Neuronal stem cell (in vitro differentiated cells): ENCODE measurements at regions not wholly inside any gene's neighbourhood (a gene's known extent, or its start where the extent isn't known, plus 50 kb on each side); places are given as distances from the start of the nearest gene placed in this dataset.

Source experiments
- DNase-seq: peaks from one replicate; pipeline ENCODE4 v3.0.0-alpha.2; 2013; ENCODE audit warnings: low spot score
- H2AFZ ChIP-seq: one replicate; pipeline ENCODE4 v1.6.1; 2013; ENCODE audit warnings: mild to moderate bottlenecking, low read length, inconsistent platforms
- H2AK5ac ChIP-seq: 2 replicates; pipeline ENCODE4 v1.6.1; 2013; ENCODE audit warnings: low read depth, mild to moderate bottlenecking, inconsistent platforms, low read length, moderate library complexity, mixed read lengths
- H2BK120ac ChIP-seq: 2 replicates; pipeline ENCODE4 v1.6.1; 2013; ENCODE audit warnings: low read depth, mild to moderate bottlenecking, inconsistent platforms, low read length, moderate library complexity, mixed read lengths
- H2BK12ac ChIP-seq: one replicate; pipeline ENCODE4 v1.6.1; 2013; ENCODE audit warnings: low read length, inconsistent platforms
- H2BK15ac ChIP-seq: 2 replicates; pipeline ENCODE4 v1.6.1; 2013; ENCODE audit warnings: mild to moderate bottlenecking, low read length, inconsistent platforms, mixed read lengths
- H2BK5ac ChIP-seq: one replicate; pipeline ENCODE4 v1.6.1; 2013; ENCODE audit warnings: inconsistent platforms, mild to moderate bottlenecking, low read length, moderate library complexity
- H3K14ac ChIP-seq: one replicate; pipeline ENCODE4 v1.6.1; 2013; ENCODE audit warnings: low read length, inconsistent platforms
- H3K18ac ChIP-seq: 2 replicates; pipeline ENCODE4 v1.6.1; 2013; ENCODE audit warnings: low read length, inconsistent platforms
- H3K23ac ChIP-seq: 2 replicates; pipeline ENCODE4 v1.6.1; 2013; ENCODE audit warnings: low read depth, mild to moderate bottlenecking, mixed read lengths, low read length, inconsistent platforms; ENCODE audit not compliant: poor library complexity
- H3K27ac ChIP-seq: replicated peaks from 3 replicates; pipeline ENCODE4 v1.5.1; 2013; ENCODE audit warnings: low read length, inconsistent platforms
- H3K27me3 ChIP-seq, 3 experiments: 2 replicates each; pipeline ENCODE4 v1.6.1; 2013; ENCODE audit warnings: low read length in 3 of 3, mild to moderate bottlenecking in 2 of 3, inconsistent platforms in 1 of 3, low read depth in 1 of 3, mixed read lengths in 1 of 3, moderate library complexity in 1 of 3; ENCODE audit not compliant: control insufficient read depth in 3 of 3, insufficient read depth in 3 of 3
- H3K36me3 ChIP-seq, 2 donors: replicated peaks in 1 of 2; 2 replicates each; pipeline ENCODE4 v1.6.1; 2013; ENCODE audit warnings: low read length in 2 of 2; ENCODE audit not compliant: control insufficient read depth in 2 of 2, insufficient read depth in 2 of 2
- H3K4ac ChIP-seq: 2 replicates; pipeline ENCODE4 v1.6.1; 2013; ENCODE audit warnings: inconsistent platforms, mild to moderate bottlenecking, low read length, moderate library complexity
- H3K4me1 ChIP-seq, 2 donors: 1 replicate in 1 of 2; 2 replicates in 1 of 2; pipeline ENCODE4 v1.6.1; 2013; ENCODE audit warnings: low read length in 2 of 2, low read depth in 1 of 2; ENCODE audit not compliant: control insufficient read depth in 2 of 2, insufficient read depth in 1 of 2
- H3K4me2 ChIP-seq: one replicate; pipeline ENCODE4 v1.6.1; 2013; ENCODE audit warnings: mild to moderate bottlenecking, low read length, inconsistent platforms; ENCODE audit not compliant: insufficient read depth, poor library complexity, severe bottlenecking
- H3K4me3 ChIP-seq, 2 donors: 2 replicates each; pipeline ENCODE4 v1.5.1; 2013; ENCODE audit warnings: low read length in 2 of 2, mild to moderate bottlenecking in 2 of 2, inconsistent platforms in 1 of 2, moderate library complexity in 1 of 2
- H3K79me1 ChIP-seq: one replicate; pipeline ENCODE4 v1.6.1; 2013; ENCODE audit warnings: low read depth, mild to moderate bottlenecking, inconsistent platforms, low read length, moderate library complexity
- H3K9ac ChIP-seq: one replicate; pipeline ENCODE4 v1.6.1; 2013; ENCODE audit warnings: mild to moderate bottlenecking, low read depth, low read length, inconsistent platforms; ENCODE audit not compliant: poor library complexity
- H3K9me3 ChIP-seq, 2 donors: replicated peaks in 1 of 2; 2 replicates each; pipeline versions ENCODE3 to v1.6.1; 2013; ENCODE audit warnings: low read length in 2 of 2, mild to moderate bottlenecking in 2 of 2, inconsistent platforms in 1 of 2, low read depth in 1 of 2, mixed read lengths in 1 of 2, moderate library complexity in 1 of 2; ENCODE audit not compliant: control insufficient read depth in 2 of 2, insufficient read depth in 1 of 2
- H4K8ac ChIP-seq: one replicate; pipeline ENCODE4 v1.6.1; 2013; ENCODE audit warnings: low read depth, mild to moderate bottlenecking, inconsistent platforms, low read length, moderate library complexity
- H4K91ac ChIP-seq: one replicate; pipeline ENCODE4 v1.6.1; 2013; ENCODE audit warnings: low read length, low read depth, mild to moderate bottlenecking, inconsistent platforms; ENCODE audit not compliant: poor library complexity
- WGBS, 2 donors: extraction: QIAGEN DNeasy Blood & Tissue Kit; methylation state at CpG; one replicate each; pipeline ENCODE4 v1.1.7; 2013; ENCODE audit warnings: missing lambda C conversion rate in 2 of 2, mixed read lengths in 1 of 2; ENCODE audit not compliant: insufficient read length in 2 of 2, insufficient replicate concordance in 1 of 2; ENCODE audit errors: extremely low coverage in 2 of 2; 5-methylcytosine and 5-hydroxymethylcytosine counted together

DNA sequence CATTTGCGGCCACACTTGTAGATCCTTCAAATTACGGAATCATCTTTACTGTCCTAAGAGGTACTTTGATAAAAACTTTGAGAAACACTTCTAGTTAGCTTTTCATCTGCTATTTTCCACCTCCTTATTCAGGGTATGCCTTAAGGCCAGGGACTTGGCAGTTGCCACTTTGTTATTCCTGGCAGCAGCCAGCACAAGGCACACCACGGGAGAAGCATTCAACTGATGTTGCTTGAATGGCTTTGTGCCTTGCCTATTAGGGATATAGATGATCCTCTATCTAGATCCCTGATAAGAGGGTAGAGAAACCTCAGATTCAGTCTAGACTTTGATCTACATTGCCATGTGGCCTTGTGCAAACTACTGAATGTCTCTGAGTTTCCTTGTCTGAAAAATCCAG is 70.3 kb upstream of the EPHA4 start:
- no peaks in the 10 kb centered on the region for H3K79me1 ChIP-seq
- DNase-seq = no peak
- no peak overlapping the region for H3K27ac ChIP-seq
- H3K9ac ChIP-seq = no peak overlapping the region
- H2AK5ac ChIP-seq = no peak overlapping the region
- no peak overlapping the region for H2BK120ac ChIP-seq
- H3K18ac ChIP-seq = no peak overlapping the region
- H2BK15ac ChIP-seq = no peak overlapping the region
- H4K8ac ChIP-seq = no peak overlapping the region
- H3K4me2 ChIP-seq = no peak overlapping the region
- no peak overlapping the region for H2AFZ ChIP-seq
- no peaks in the 10 kb centered on the region for H3K4me1 ChIP-seq
- H3K36me3 ChIP-seq = no peaks in the 10 kb centered on the region
- H4K91ac ChIP-seq = no peak overlapping the region
- no peaks in the 10 kb centered on the region for H3K9me3 ChIP-seq
- H3K4me3 ChIP-seq = no peak overlapping the region
- no peak overlapping the region for H2BK12ac ChIP-seq
- H2BK5ac ChIP-seq = no peak overlapping the region
- no peak overlapping the region for H3K23ac ChIP-seq
- WGBS, 2 donors = no CpG with 5 or more reads among the region's 3 CpGs
- H3K4ac ChIP-seq = no peak overlapping the region
- H3K14ac ChIP-seq = no peak overlapping the region
- no peaks in the 10 kb centered on the region for H3K27me3 ChIP-seq

DNA sequence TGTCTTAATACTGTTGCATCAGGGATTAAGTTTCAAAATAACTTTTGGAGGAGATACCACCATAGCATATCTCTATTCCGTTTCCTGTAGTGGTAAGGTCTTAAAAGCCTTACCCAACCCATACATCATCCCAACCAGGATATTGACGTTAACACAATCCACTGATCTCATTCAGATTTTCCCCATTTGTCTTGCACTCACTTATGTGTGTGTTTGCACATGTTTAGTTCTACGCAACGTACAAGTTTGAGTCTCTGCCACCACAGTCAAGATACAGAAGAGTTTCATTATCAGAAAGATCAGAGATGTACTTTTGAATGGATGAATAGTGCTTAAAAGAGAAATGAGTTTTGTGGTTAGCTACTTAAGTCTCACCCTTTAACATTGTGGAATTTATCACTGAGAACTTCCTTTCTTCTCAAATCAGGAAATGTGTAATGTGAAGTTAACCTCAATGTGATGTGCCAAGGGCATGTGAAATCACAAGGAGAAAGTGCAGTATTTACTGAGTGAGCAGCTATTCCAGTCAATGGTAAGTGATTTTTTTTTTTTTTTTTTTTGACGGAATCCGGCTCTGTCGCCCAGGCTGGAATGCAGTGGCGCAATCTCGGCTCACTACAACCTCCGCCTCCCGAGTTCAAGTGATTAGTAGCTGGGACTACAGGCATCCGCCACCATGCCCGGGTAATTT is 69.2 kb upstream of the EPHA4 start:
- Histone ChIP-seq H3K18ac (no peak overlapping the region), H3K27ac (no peak overlapping the region), H3K9me3 (no peaks in the 10 kb centered on the region), H3K4me1 (no peaks in the 10 kb centered on the region), H4K91ac (no peak overlapping the region), H2BK5ac (no peak overlapping the region), H4K8ac (no peak overlapping the region), H3K4me2 (no peak overlapping the region), H2AK5ac (no peak overlapping the region), H3K4ac (no peak overlapping the region), H2BK15ac (no peak overlapping the region), H3K27me3 (no peaks in the 10 kb centered on the region), H2BK12ac (no peak overlapping the region), H3K36me3 (no peaks in the 10 kb centered on the region), H3K14ac (no peak overlapping the region), H3K4me3 (no peak overlapping the region), H3K9ac (no peak overlapping the region), H2AFZ (no peak overlapping the region), H2BK120ac (no peak overlapping the region), H3K23ac (no peak overlapping the region), H3K79me1 (no peaks in the 10 kb centered on the region)
- no CpG with 5 or more reads among the region's 13 CpGs for WGBS, 2 donors
- no peak for DNase-seq

DNA sequence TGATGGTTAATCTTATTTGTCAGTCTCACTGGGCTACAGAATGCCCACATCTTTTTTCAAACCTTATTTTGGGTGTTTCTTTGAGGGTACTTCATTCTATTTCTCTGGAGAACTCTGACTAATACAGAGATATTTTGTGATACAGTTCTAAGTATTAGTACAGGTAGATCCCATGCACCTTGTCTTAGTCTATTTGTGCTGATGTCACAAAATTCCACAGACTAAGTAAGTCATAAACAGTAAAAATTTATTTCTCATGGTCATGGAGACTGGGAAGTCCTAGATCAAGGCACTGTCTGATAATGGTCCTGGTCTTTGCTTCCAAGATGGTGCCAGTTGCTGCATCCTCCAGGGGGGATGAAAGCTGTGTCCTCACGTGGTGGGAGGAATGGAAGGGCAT is 68.6 kb upstream of the EPHA4 start:
- Histone ChIP-seq H3K4me2 (no peak overlapping the region), H3K23ac (no peak overlapping the region), H3K18ac (no peak overlapping the region), H3K4me3 (no peak overlapping the region), H2BK120ac (no peak overlapping the region), H2AFZ (no peak overlapping the region), H4K91ac (no peak overlapping the region), H3K9ac (no peak overlapping the region), H3K4me1 (no peaks in the 10 kb centered on the region), H2BK12ac (no peak overlapping the region), H3K79me1 (no peaks in the 10 kb centered on the region), H4K8ac (no peak overlapping the region), H3K36me3 (no peaks in the 10 kb centered on the region), H3K9me3 (no peaks in the 10 kb centered on the region), H3K27ac (no peak overlapping the region), H2AK5ac (no peak overlapping the region), H3K4ac (no peak overlapping the region), H3K27me3 (no peaks in the 10 kb centered on the region), H2BK15ac (no peak overlapping the region), H2BK5ac (no peak overlapping the region), H3K14ac (no peak overlapping the region)
- no peak for DNase-seq
- WGBS, 2 donors = no CpG with 5 or more reads among the region's 1 CpG

- DNase-seq = no peak
- Histone ChIP-seq H3K27ac (no peak overlapping the region), H3K79me1 (no peaks in the 10 kb centered on the region), H2BK12ac (no peak overlapping the region), H3K4me1 (no peaks in the 10 kb centered on the region), H2AFZ (no peak overlapping the region), H3K36me3 (no peaks in the 10 kb centered on the region), H2AK5ac (no peak overlapping the region), H3K4me2 (no peak overlapping the region), H2BK15ac (no peak overlapping the region), H3K14ac (no peak overlapping the region), H3K4me3 (no peak overlapping the region), H4K8ac (no peak overlapping the region), H3K27me3 (no peaks in the 10 kb centered on the region), H2BK5ac (no peak overlapping the region), H3K9ac (no peak overlapping the region), H3K4ac (no peak overlapping the region), H2BK120ac (no peak overlapping the region), H3K23ac (no peak overlapping the region), H4K91ac (no peak overlapping the region), H3K9me3 (no peaks in the 10 kb centered on the region), H3K18ac (no peak overlapping the region)
- WGBS, 2 donors = no CpG with 5 or more reads among the region's 2 CpGs
Measured at GRCh38 chr2:221637851-221638250, 65.7 kb upstream of the EPHA4 start.
